Epithelial cell of esophagus (primary cell): ENCODE measurements at regions not wholly inside any gene's neighbourhood (a gene's known extent, or its start where the extent isn't known, plus 50 kb on each side); places are given as distances from the start of the nearest gene placed in this dataset.

Experiments
- DNase-seq: peaks from one replicate; pipeline ENCODE4 v3.0.0; 2010; ENCODE audit warnings: low read depth
- H3K4me3 ChIP-seq: 2 replicates; pipeline ENCODE4 v1.5.1; 2011; ENCODE audit warnings: mild to moderate bottlenecking, low read length, control low read depth
- CTCF ChIP-seq: IDR thresholded peaks from 2 replicates; pipeline ENCODE4 v1.5.1; 2011; ENCODE audit warnings: low read depth, mild to moderate bottlenecking, low read length, control low read depth, inconsistent platforms; ENCODE audit not compliant: insufficient read depth; ENCODE audit errors: missing control alignments

- DNase-seq, result peak; percentile 56
- H3K4me3 ChIP-seq, result no peak overlapping the region
- peak; percentile 56 for TF ChIP-seq CTCF
These were observed 162.5 kb upstream of the CHRNA7 start for GRCh38 chr15:31867536-31868442.

GRCh38 chr15:31869686-31870307 lies 160.5 kb upstream of the CHRNA7 start:
- H3K4me3 ChIP-seq, result peak overlapping the region; percentile 10
- TF ChIP-seq CTCF, result no peak
- DNase-seq, result no peak

- peak within 1 kb of the TSS; percentile 58 for H3K4me3 ChIP-seq
- TF ChIP-seq CTCF, result no peak
- DNase-seq, result peak; percentile 75
These were observed 159.8 kb upstream of the CHRNA7 start, which contains the start of gene OTUD7A for GRCh38 chr15:31870328-31871165. TSS of gene OTUD7A (minus strand) at chr15:31870673.

GRCh38 chr15:31871166-31871886 lies 159.0 kb upstream of the CHRNA7 start:
- no peak for TF ChIP-seq CTCF
- peak; percentile 4 for DNase-seq
- peak overlapping the region; percentile 58 for H3K4me3 ChIP-seq

GRCh38 chr15:31871887-31872281 lies 158.4 kb upstream of the CHRNA7 start:
- DNase-seq, result no peak
- TF ChIP-seq CTCF, result no peak

GRCh38 chr15:31887246-31887645 lies 143.1 kb upstream of the CHRNA7 start:
- TF ChIP-seq CTCF, result no peak

More at GRCh38 chr15:31871887-31872281, 158.4 kb upstream of the CHRNA7 start:
- H3K4me3 ChIP-seq, result no peak overlapping the region

More at GRCh38 chr15:31887246-31887645, 143.1 kb upstream of the CHRNA7 start:
- no peak overlapping the region for H3K4me3 ChIP-seq
- DNase-seq, result no peak
